GM12875 (cell line): ENCODE measurements at regions not wholly inside any gene's neighbourhood (a gene's known extent, or its start where the extent isn't known, plus 50 kb on each side); places are given as distances from the start of the nearest gene placed in this dataset.

Source experiments
- H3K4me3 ChIP-seq: one replicate; pipeline ENCODE4 v1.5.1; 2011; ENCODE audit warnings: low read depth, low read length, control low read depth
- CTCF ChIP-seq: IDR thresholded peaks from 2 replicates; pipeline ENCODE4 v1.5.1; 2011; ENCODE audit warnings: low read depth, mild to moderate bottlenecking, control low read depth, inconsistent platforms, low read length, moderate library complexity, borderline replicate concordance; ENCODE audit not compliant: insufficient read depth

GRCh38 chr12:24711056-24712008 is 237.6 kb downstream of the BCAT1 start:
- H3K4me3 ChIP-seq, result no peak overlapping the region
- TF ChIP-seq CTCF, result no peak

GRCh38 chr12:24709216-24709615 is 239.7 kb downstream of the BCAT1 start:
- no peak for TF ChIP-seq CTCF
- H3K4me3 ChIP-seq, result no peak overlapping the region

GRCh38 chr12:24708718-24709117 is 240.2 kb downstream of the BCAT1 start:
- no peak overlapping the region for H3K4me3 ChIP-seq
- TF ChIP-seq CTCF, result no peak

GRCh38 chr12:24708043-24708442 is 240.9 kb downstream of the BCAT1 start:
- H3K4me3 ChIP-seq, result no peak overlapping the region
- TF ChIP-seq CTCF, result no peak

- TF ChIP-seq CTCF, result no peak
- H3K4me3 ChIP-seq, result no peak overlapping the region
Observed at GRCh38 chr12:24707334-24707733, 241.6 kb downstream of the BCAT1 start.

GRCh38 chr12:24705741-24706358 is 243.1 kb downstream of the BCAT1 start:
- TF ChIP-seq CTCF, result no peak
- no peak overlapping the region for H3K4me3 ChIP-seq
